H9 (cell line): ENCODE measurements at regions not wholly inside any gene's neighbourhood (a gene's known extent, or its start where the extent isn't known, plus 50 kb on each side); places are given as distances from the start of the nearest gene placed in this dataset.

ENCODE experiments used
- DNase-seq: peaks from one replicate; pipeline ENCODE4 v3.0.0-alpha.2; 2017
- H2AFZ ChIP-seq: one replicate; pipeline ENCODE4 v1.6.1; 2013; ENCODE audit warnings: mild to moderate bottlenecking, low read length, control low read depth, moderate library complexity
- H2AK5ac ChIP-seq: 2 replicates; pipeline ENCODE4 v1.6.1; 2013; ENCODE audit warnings: low read length, control low read depth, mixed read lengths; ENCODE audit not compliant: insufficient read length
- H2BK120ac ChIP-seq: one replicate; pipeline ENCODE4 v1.6.1; 2013; ENCODE audit warnings: low read depth, mild to moderate bottlenecking, low read length, control low read depth, inconsistent platforms; ENCODE audit not compliant: poor library complexity, severe bottlenecking
- H2BK12ac ChIP-seq: 2 replicates; pipeline ENCODE4 v1.6.1; 2013; ENCODE audit warnings: low read length, control low read depth, mixed read lengths, low read depth; ENCODE audit not compliant: insufficient read length
- H2BK15ac ChIP-seq: 2 replicates; pipeline ENCODE4 v1.6.1; 2013; ENCODE audit warnings: low read depth, low read length, control low read depth
- H2BK20ac ChIP-seq: one replicate; pipeline ENCODE4 v1.6.1; 2013; ENCODE audit warnings: low read depth, mild to moderate bottlenecking, low read length, control low read depth, inconsistent platforms; ENCODE audit not compliant: poor library complexity, severe bottlenecking
- H2BK5ac ChIP-seq: 2 replicates; pipeline ENCODE4 v1.6.1; 2013; ENCODE audit warnings: low read length, control low read depth, mixed read lengths; ENCODE audit not compliant: insufficient read length
- H3K14ac ChIP-seq: 2 replicates; pipeline ENCODE4 v1.6.1; 2013; ENCODE audit warnings: low read length, control low read depth; ENCODE audit not compliant: insufficient read depth
- H3K18ac ChIP-seq: 2 replicates; pipeline ENCODE4 v1.6.1; 2013; ENCODE audit warnings: low read depth, mild to moderate bottlenecking, mixed read lengths, low read length, control low read depth; ENCODE audit not compliant: insufficient read length
- H3K23ac ChIP-seq: 2 replicates; pipeline ENCODE4 v1.6.1; 2013; ENCODE audit warnings: low read length, control low read depth, mixed read lengths, low read depth; ENCODE audit not compliant: insufficient read length
- H3K23me2 ChIP-seq: 2 replicates; pipeline ENCODE4 v1.6.1; 2013; ENCODE audit warnings: low read depth, mild to moderate bottlenecking, mixed read lengths, low read length, control low read depth; ENCODE audit not compliant: insufficient read length, poor library complexity, severe bottlenecking
- H3K27ac ChIP-seq: 2 replicates; pipeline ENCODE4 v1.5.1; 2013; ENCODE audit warnings: low read length, control low read depth, mixed read lengths, low read depth; ENCODE audit not compliant: insufficient read length
- H3K27me3 ChIP-seq: 2 replicates; pipeline ENCODE4 v1.6.1; 2013; ENCODE audit warnings: low read length, control low read depth, inconsistent platforms; ENCODE audit not compliant: insufficient read depth
- H3K4ac ChIP-seq: 2 replicates; pipeline ENCODE4 v1.6.1; 2013; ENCODE audit warnings: low read depth, mild to moderate bottlenecking, control low read depth, inconsistent platforms, low read length, moderate library complexity
- H3K4me1 ChIP-seq: 2 replicates; pipeline ENCODE4 v1.6.1; 2013; ENCODE audit warnings: low read length, control low read depth, inconsistent platforms; ENCODE audit not compliant: insufficient read depth
- H3K4me2 ChIP-seq: 2 replicates; pipeline ENCODE4 v1.6.1; 2013; ENCODE audit warnings: low read length, control low read depth, mixed read lengths; ENCODE audit not compliant: insufficient read length, insufficient read depth
- H3K56ac ChIP-seq: 2 replicates; pipeline ENCODE4 v1.6.1; 2013; ENCODE audit warnings: low read depth, mild to moderate bottlenecking, mixed read lengths, low read length, control low read depth; ENCODE audit not compliant: insufficient read length
- H3K79me1 ChIP-seq: 2 replicates; pipeline ENCODE4 v1.6.1; 2013; ENCODE audit warnings: low read depth, mild to moderate bottlenecking, moderate library complexity, low read length, control low read depth, inconsistent platforms; ENCODE audit not compliant: insufficient read depth, poor library complexity, severe bottlenecking
- H3K79me2 ChIP-seq: 2 replicates; pipeline ENCODE4 v1.6.1; 2013; ENCODE audit warnings: low read length, control low read depth, inconsistent platforms; ENCODE audit not compliant: insufficient read depth
- H3K9ac ChIP-seq: 2 replicates; pipeline ENCODE4 v1.6.1; 2013; ENCODE audit warnings: low read length, control low read depth, mixed read lengths; ENCODE audit not compliant: insufficient read length; ENCODE audit errors: extremely low read depth
- H3K9me3 ChIP-seq: one replicate; pipeline ENCODE4 v1.6.1; 2013; ENCODE audit warnings: low read depth, low read length, inconsistent platforms; ENCODE audit not compliant: control insufficient read depth
- H3T11ph ChIP-seq: one replicate; pipeline ENCODE4 v1.6.1; 2013; ENCODE audit warnings: mild to moderate bottlenecking, low read length, control low read depth, inconsistent platforms
- H4K20me1 ChIP-seq: one replicate; pipeline ENCODE4 v1.6.1; 2013; ENCODE audit not compliant: control insufficient read depth, insufficient read length, insufficient read depth
- H4K5ac ChIP-seq: 2 replicates; pipeline ENCODE4 v1.6.1; 2013; ENCODE audit warnings: low read depth, mild to moderate bottlenecking, mixed read lengths, low read length, control low read depth; ENCODE audit not compliant: insufficient read length
- H4K8ac ChIP-seq: replicated peaks from 2 replicates; pipeline ENCODE4 v1.6.1; 2013; ENCODE audit warnings: low read length, control low read depth, mixed read lengths, low read depth; ENCODE audit not compliant: insufficient read length
- H4K91ac ChIP-seq: 2 replicates; pipeline ENCODE4 v1.6.1; 2013; ENCODE audit warnings: low read depth, mild to moderate bottlenecking, moderate library complexity, mixed read lengths, low read length, control low read depth; ENCODE audit not compliant: insufficient read length
- H3K27ac Mint-ChIP-seq, 3 experiments: 2 replicates in 2 of 3; 3 replicates in 1 of 3; pipeline ENCODE4 v1.8.0; 2020 to 2021; ENCODE audit warnings: mixed read lengths in 3 of 3, mild to moderate bottlenecking in 1 of 3, moderate library complexity in 1 of 3
- H3K27me3 Mint-ChIP-seq: 2 replicates; pipeline ENCODE4 v1.8.0; 2021; ENCODE audit warnings: low read depth, mild to moderate bottlenecking, moderate library complexity, mixed read lengths
- H3K36me3 Mint-ChIP-seq, 3 experiments: 2 replicates in 2 of 3; 3 replicates in 1 of 3; pipeline ENCODE4 v1.8.0; 2020 to 2021; ENCODE audit warnings: low read depth in 3 of 3, mixed read lengths in 3 of 3; ENCODE audit not compliant: insufficient read depth in 1 of 3
- H3K4me1 Mint-ChIP-seq, 2 experiments: 2 replicates each; pipeline ENCODE4 v1.8.0; 2020; ENCODE audit warnings: mixed read lengths in 2 of 2
- H3K4me3 Mint-ChIP-seq, 2 experiments: 2 replicates in 1 of 2; 3 replicates in 1 of 2; pipeline ENCODE4 v1.8.0; 2020 to 2021; ENCODE audit warnings: mild to moderate bottlenecking in 2 of 2, mixed read lengths in 2 of 2, moderate library complexity in 1 of 2
- H3K9me3 Mint-ChIP-seq, 2 experiments: 2 replicates in 1 of 2; 3 replicates in 1 of 2; pipeline ENCODE4 v1.8.0; 2020; ENCODE audit warnings: mild to moderate bottlenecking in 2 of 2, mixed read lengths in 2 of 2, moderate library complexity in 1 of 2
- CTCF ChIP-seq: fragments of 200-600 bp; sonication (generic); conservative IDR thresholded peaks from 3 replicates; pipeline ENCODE4 v1.8.0; 2021; ENCODE audit warnings: antibody characterized with exemption, mild to moderate bottlenecking
- WGBS: extraction: QIAGEN DNeasy Blood & Tissue Kit; methylation state at CpG from one replicate; pipeline ENCODE4 v1.1.7; 2013; ENCODE audit warnings: missing lambda C conversion rate, low lambda C conversion rate, mixed read lengths; ENCODE audit not compliant: insufficient read length; ENCODE audit errors: extremely low coverage; 5-methylcytosine and 5-hydroxymethylcytosine counted together

GRCh38 chr1:157399343-157399983 is 152.9 kb downstream of the FCRL5 start:
- Histone ChIP-seq H4K91ac (no peak overlapping the region), H3K27ac (no peak overlapping the region), H2AK5ac (no peak overlapping the region), H3K14ac (no peak overlapping the region), H3K79me2 (no peaks in the 10 kb centered on the region), H3K56ac (no peak overlapping the region), H3K4me2 (no peak overlapping the region), H3K4ac (no peak overlapping the region), H3K23ac (no peak overlapping the region), H4K8ac (no peak overlapping the region), H3K79me1 (no peaks in the 10 kb centered on the region), H2BK20ac (no peak overlapping the region), H2BK5ac (no peak overlapping the region), H2BK12ac (no peak overlapping the region), H3K27me3 (no peaks in the 10 kb centered on the region), H2BK15ac (no peak overlapping the region), H2AFZ (no peak overlapping the region), H4K20me1 (peaks cover 4% of the 10 kb centered on the region), H3K18ac (no peak overlapping the region), H3K4me1 (no peaks in the 10 kb centered on the region), H4K5ac (no peak overlapping the region), H2BK120ac (no peak overlapping the region), H3K9me3 (no peaks in the 10 kb centered on the region), H3T11ph (no peak overlapping the region), H3K9ac (no peak overlapping the region), H3K23me2 (no peaks in the 10 kb centered on the region)
- Mint-ChIP-seq H3K36me3 (no peaks in the 10 kb centered on the region; a peak in 1 of 7 replicates), H3K4me3 (no peak overlapping the region), H3K27ac (no peak overlapping the region), H3K9me3 (no peaks in the 10 kb centered on the region; a peak in 1 of 5 replicates), H3K27me3 (peaks cover 2% of the 10 kb centered on the region), H3K4me1 (peaks cover 24 to 29% of the 10 kb centered on the region in 2 experiments)
- TF ChIP-seq CTCF, result no peak
- no CpG with 5 or more reads among the region's 3 CpGs for WGBS
- DNase-seq, result no peak
